GM21360 (cell line): ENCODE measurements at regions not wholly inside any gene's neighbourhood (a gene's known extent, or its start where the extent isn't known, plus 50 kb on each side); places are given as distances from the start of the nearest gene placed in this dataset.

Experiments used
- ATAC-seq: cut with Tn5 transposase; IDR thresholded peaks from one replicate; pipeline ENCODE4 v1.9.1; 2021; ENCODE audit warnings: mild to moderate bottlenecking, moderate library complexity; ENCODE audit not compliant: unreplicated experiment

GRCh38 chr1:55574691-55575225 is 359.6 kb upstream of the USP24 start:
- no peak for ATAC-seq

- ATAC-seq = no peak
Measured at GRCh38 chr1:55572878-55573734, 357.9 kb upstream of the USP24 start.

- no peak for ATAC-seq
Measured at GRCh38 chr1:55571767-55572166, 356.6 kb upstream of the USP24 start.

GRCh38 chr1:55569417-55569816 is 354.3 kb upstream of the USP24 start:
- ATAC-seq = no peak

- no peak for ATAC-seq
Measured at GRCh38 chr1:55568732-55569131, 353.6 kb upstream of the USP24 start.

GRCh38 chr1:55560266-55560665 is 345.1 kb upstream of the USP24 start:
- no peak for ATAC-seq

GRCh38 chr1:55559842-55560241 is 344.7 kb upstream of the USP24 start:
- no peak for ATAC-seq

- ATAC-seq = no peak
Measured at GRCh38 chr1:55559161-55559611, 344.0 kb upstream of the USP24 start.

GRCh38 chr1:55558515-55558914 is 343.4 kb upstream of the USP24 start:
- no peak for ATAC-seq

- no peak for ATAC-seq
Measured at GRCh38 chr1:55555956-55556725, 341.0 kb upstream of the USP24 start.

GRCh38 chr1:55554611-55555010 is 339.4 kb upstream of the USP24 start:
- ATAC-seq = no peak

- no peak for ATAC-seq
Measured at GRCh38 chr1:55552636-55553035, 337.5 kb upstream of the USP24 start.

GRCh38 chr1:55547405-55547804 is 332.2 kb upstream of the USP24 start:
- ATAC-seq = no peak

- no peak for ATAC-seq
Measured at GRCh38 chr1:55546553-55546952, 331.4 kb upstream of the USP24 start.

- ATAC-seq = no peak
Measured at GRCh38 chr1:55544826-55545225, 329.7 kb upstream of the USP24 start.

- no peak for ATAC-seq
Measured at GRCh38 chr1:55542901-55543504, 327.8 kb upstream of the USP24 start.

- ATAC-seq = no peak
Measured at GRCh38 chr1:55541296-55541695, 326.1 kb upstream of the USP24 start.

GRCh38 chr1:55539652-55540512 is 324.7 kb upstream of the USP24 start:
- ATAC-seq = no peak

- ATAC-seq = no peak
Measured at GRCh38 chr1:55538428-55538827, 323.3 kb upstream of the USP24 start.

GRCh38 chr1:55536545-55536865 is 321.3 kb upstream of the USP24 start:
- ATAC-seq = no peak
